ENCODE measurements at regions not wholly inside any gene's neighbourhood (a gene's known extent, or its start where the extent isn't known, plus 50 kb on each side); places are given as distances from the start of the nearest gene placed in this dataset.

DNA sequence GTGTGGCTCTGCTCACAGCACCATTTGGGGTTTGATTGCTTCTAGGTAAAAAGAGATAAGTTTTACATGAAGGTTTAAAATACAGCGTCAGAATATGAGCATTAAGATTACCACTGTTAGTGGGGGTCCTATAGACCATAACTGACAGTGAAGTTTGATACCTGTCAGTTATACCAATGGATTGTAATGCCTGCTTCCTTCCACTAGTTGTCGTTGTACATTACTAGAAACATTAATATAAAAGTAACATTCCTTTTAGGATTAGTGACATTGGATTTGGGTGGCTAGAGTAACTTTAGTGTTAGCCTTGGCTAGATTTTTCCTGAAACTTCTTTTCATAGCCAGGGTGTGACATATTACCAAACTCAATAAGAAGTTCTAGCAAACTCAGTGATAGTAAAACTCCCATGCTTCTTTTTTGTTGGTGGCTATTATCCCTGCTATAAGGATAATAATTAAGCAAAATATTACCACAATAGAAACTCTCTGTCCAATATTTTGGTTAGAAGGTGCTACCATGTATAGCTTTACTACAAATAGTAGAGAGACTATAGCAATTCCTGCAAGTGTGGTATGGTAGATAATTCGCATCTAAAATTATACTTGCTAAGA is 57.1 kb downstream of the FAM181B start:
- H3K4me3 Mint-ChIP-seq: no peak overlapping the region
- H3K36me3 Mint-ChIP-seq (ENCODE audit: low read depth): no peaks in the 10 kb centered on the region
- H3K27ac Mint-ChIP-seq: no peak overlapping the region
- H3K4me1 Mint-ChIP-seq (ENCODE audit: low read depth): no peaks in the 10 kb centered on the region
- H3K9me3 Mint-ChIP-seq: no peaks in the 10 kb centered on the region
- H3K27me3 Mint-ChIP-seq (ENCODE audit: low read depth): peaks cover 8% of the 10 kb centered on the region

DNA sequence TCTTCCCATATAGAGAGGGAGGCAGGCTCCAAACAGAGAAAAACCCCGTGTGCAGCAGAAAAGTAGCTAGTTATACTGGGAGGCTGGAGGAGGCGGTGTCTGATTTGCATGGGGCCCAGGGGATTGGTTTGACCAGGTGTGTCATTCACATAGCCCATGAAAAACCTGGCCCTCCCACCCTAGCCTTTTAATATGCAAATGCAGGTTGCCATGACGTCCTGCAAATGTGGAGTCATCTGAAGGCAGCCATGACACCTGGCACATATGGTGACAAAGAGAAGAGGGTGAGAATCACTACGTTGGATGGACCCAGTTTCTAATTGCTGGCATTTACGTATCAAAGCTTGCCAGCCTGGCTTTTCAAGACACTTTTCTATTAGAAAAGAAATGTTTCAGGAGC is 57.8 kb downstream of the FAM181B start:
- Mint-ChIP-seq H3K36me3 (ENCODE audit: low read depth) (no peaks in the 10 kb centered on the region), H3K27ac (no peak overlapping the region), H3K4me1 (ENCODE audit: low read depth) (no peaks in the 10 kb centered on the region), H3K9me3 (no peaks in the 10 kb centered on the region), H3K27me3 (ENCODE audit: low read depth) (peaks cover 8% of the 10 kb centered on the region), H3K4me3 (no peak overlapping the region)

- H3K9me3 Mint-ChIP-seq: no peaks in the 10 kb centered on the region
- H3K27me3 Mint-ChIP-seq (ENCODE audit: low read depth): peaks cover 8% of the 10 kb centered on the region
- no peak overlapping the region for H3K27ac Mint-ChIP-seq
- H3K4me1 Mint-ChIP-seq (ENCODE audit: low read depth): no peaks in the 10 kb centered on the region
- H3K36me3 Mint-ChIP-seq (ENCODE audit: low read depth): no peaks in the 10 kb centered on the region
- no peak overlapping the region for H3K4me3 Mint-ChIP-seq
These were observed 60.0 kb downstream of the FAM181B start for GRCh38 chr11:82673631-82674030.

DNA sequence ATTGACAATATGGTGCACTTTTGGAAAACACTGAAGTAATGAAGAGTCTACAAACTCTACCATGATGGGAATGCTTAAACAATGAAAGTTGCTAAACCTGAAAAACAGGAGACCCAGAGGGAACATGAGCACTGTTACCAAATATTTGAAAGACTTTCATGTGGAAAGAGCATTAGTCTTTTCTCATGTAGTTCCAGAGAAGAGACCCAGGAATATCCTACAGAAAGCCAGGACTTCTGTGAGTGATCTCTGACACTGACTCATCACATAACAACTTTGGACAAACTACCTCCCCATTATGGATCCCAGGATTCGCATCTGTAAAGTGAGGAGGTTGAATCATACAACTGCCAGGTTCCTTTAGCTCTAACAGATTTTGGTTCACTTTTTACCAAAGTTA is 62.2 kb downstream of the FAM181B start:
- no peaks in the 10 kb centered on the region for H3K4me1 Mint-ChIP-seq (ENCODE audit: low read depth)
- no peak overlapping the region for H3K4me3 Mint-ChIP-seq
- H3K27me3 Mint-ChIP-seq (ENCODE audit: low read depth): peaks cover 8% of the 10 kb centered on the region
- H3K36me3 Mint-ChIP-seq (ENCODE audit: low read depth): no peaks in the 10 kb centered on the region
- no peak overlapping the region for H3K27ac Mint-ChIP-seq
- H3K9me3 Mint-ChIP-seq: no peaks in the 10 kb centered on the region

- Mint-ChIP-seq H3K27me3 (ENCODE audit: low read depth) (no peaks in the 10 kb centered on the region), H3K27ac (no peak overlapping the region), H3K4me3 (no peak overlapping the region), H3K9me3 (no peaks in the 10 kb centered on the region), H3K36me3 (ENCODE audit: low read depth) (no peaks in the 10 kb centered on the region), H3K4me1 (ENCODE audit: low read depth) (no peaks in the 10 kb centered on the region)
These were observed 70.1 kb downstream of the FAM181B start for GRCh38 chr11:82663535-82663934.

DNA sequence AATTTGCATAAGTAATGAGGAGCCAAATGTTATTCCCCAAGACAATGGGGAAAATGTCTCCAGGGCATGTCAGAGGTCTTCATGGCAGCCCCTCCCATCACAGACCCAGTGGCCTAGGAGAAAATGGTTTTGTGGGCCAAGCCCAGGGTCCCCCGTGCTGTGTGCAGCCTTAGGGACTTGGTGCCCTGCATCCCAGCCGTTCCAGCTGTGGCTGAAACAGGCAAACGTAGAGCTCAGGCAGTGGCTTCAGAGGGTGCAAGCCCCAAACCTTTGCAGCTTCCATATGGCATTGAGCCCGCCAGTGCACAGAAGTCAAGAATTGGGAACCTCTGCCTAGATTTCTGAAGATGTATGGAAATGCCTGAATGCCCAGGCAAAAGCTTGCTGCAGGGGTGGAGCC is 79.9 kb downstream of the FAM181B start:
- Mint-ChIP-seq H3K27me3 (ENCODE audit: low read depth) (peaks cover 9% of the 10 kb centered on the region), H3K4me1 (ENCODE audit: low read depth) (no peaks in the 10 kb centered on the region), H3K9me3 (no peaks in the 10 kb centered on the region), H3K36me3 (ENCODE audit: low read depth) (no peaks in the 10 kb centered on the region), H3K4me3 (no peak overlapping the region), H3K27ac (no peak overlapping the region)

DNA sequence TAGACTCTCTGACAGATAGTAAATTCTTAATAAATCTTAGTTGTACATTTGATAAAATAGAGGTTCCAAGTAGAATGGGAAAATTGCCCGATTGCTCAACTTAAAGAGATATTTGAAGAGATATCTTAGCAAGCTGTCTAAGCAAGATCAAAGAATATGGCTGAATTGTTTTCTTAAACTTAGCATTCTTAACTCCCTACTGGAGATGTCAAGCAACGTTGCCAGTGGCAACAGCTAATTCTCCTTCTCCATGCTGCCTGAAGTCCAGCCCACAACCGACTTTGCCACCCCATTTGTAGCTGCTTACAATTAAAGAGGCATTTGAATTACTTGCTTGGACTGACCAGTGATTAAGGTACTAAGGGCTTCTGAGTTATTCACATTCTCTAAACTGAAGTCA is 94.4 kb downstream of the FAM181B start:
- Mint-ChIP-seq H3K36me3 (ENCODE audit: low read depth) (no peaks in the 10 kb centered on the region), H3K4me3 (no peak overlapping the region), H3K27me3 (ENCODE audit: low read depth) (peaks cover 7% of the 10 kb centered on the region), H3K27ac (no peak overlapping the region), H3K4me1 (ENCODE audit: low read depth) (no peaks in the 10 kb centered on the region), H3K9me3 (no peaks in the 10 kb centered on the region)

DNA sequence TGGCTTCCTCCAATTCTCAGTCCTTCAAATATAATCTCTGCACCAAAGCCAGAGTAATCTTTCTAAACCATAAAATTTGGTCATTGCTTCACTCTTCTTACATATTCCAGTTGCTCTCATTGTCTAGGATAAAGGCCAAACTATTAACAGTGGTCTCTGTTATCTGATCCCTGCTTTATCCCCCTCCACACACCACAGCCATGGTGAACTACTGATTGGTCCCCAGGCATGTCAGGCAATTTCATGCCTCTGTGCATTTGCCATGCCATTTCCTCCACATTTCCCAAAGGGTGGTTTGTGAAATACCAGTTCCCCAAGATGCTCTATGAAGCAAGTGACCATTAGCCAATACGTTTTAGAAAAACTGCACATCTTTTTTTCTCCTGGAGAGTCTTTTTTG is 97.0 kb downstream of the FAM181B start:
- Mint-ChIP-seq H3K27ac (no peak overlapping the region), H3K27me3 (ENCODE audit: low read depth) (peaks cover 2% of the 10 kb centered on the region), H3K4me3 (no peak overlapping the region), H3K4me1 (ENCODE audit: low read depth) (no peaks in the 10 kb centered on the region), H3K36me3 (ENCODE audit: low read depth) (no peaks in the 10 kb centered on the region), H3K9me3 (no peaks in the 10 kb centered on the region)

- H3K4me3 Mint-ChIP-seq: no peak overlapping the region
- no peaks in the 10 kb centered on the region for H3K27me3 Mint-ChIP-seq (ENCODE audit: low read depth)
- H3K27ac Mint-ChIP-seq: no peak overlapping the region
- H3K9me3 Mint-ChIP-seq: no peaks in the 10 kb centered on the region
- no peaks in the 10 kb centered on the region for H3K36me3 Mint-ChIP-seq (ENCODE audit: low read depth)
- H3K4me1 Mint-ChIP-seq (ENCODE audit: low read depth): no peaks in the 10 kb centered on the region
These were observed 99.6 kb downstream of the FAM181B start for GRCh38 chr11:82634091-82634490.

DNA sequence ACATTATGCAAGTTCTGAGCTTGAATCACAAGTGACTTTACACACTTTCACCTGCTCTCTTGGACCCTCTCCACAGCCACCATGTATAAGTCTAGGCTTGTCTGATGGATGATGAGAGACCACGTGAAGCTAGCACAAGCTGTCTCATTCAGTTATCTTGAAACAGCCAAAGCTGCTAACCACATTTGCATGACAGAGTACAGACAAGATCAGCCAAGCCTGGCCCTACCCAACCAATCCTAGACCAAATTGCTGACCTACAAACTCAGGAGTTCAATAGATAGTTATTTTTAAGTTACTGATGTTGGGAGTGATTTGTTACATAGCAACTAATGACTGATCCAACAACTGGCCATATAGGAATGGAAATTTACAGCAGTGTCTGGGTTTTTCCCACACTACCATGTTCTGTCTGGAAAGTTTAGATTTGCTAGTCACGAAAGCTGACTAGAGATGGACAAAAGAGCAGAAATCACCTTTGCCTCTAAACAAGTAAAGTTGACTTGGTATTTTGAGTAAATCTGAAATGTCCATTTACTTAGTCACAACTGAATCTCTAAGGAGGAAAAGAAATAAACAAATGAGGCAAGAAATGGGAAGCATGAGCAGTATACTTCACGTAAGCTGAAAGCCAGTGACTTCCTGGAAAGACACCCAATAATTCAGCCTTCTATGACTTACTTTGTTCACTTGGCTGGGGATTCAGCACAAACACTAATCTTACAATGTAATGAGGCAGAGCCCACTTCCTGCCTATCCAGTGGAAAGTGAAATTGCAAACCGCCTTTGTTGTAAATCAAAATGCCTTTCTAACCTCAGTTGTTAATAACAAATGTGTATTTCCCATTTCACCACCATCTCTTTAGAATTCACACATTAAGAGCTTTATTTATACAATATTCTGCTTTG is 101.7 kb downstream of the FAM181B start:
- no peak overlapping the region for H3K27ac Mint-ChIP-seq
- no peaks in the 10 kb centered on the region for H3K36me3 Mint-ChIP-seq (ENCODE audit: low read depth)
- peaks cover 7% of the 10 kb centered on the region for H3K9me3 Mint-ChIP-seq
- no peak overlapping the region for H3K4me3 Mint-ChIP-seq
- no peaks in the 10 kb centered on the region for H3K4me1 Mint-ChIP-seq (ENCODE audit: low read depth)
- H3K27me3 Mint-ChIP-seq (ENCODE audit: low read depth): no peaks in the 10 kb centered on the region

GRCh38 chr11:82610671-82611070 is 123.0 kb downstream of the FAM181B start:
- Mint-ChIP-seq H3K4me1 (ENCODE audit: low read depth) (no peaks in the 10 kb centered on the region), H3K27ac (no peak overlapping the region), H3K4me3 (no peak overlapping the region), H3K36me3 (ENCODE audit: low read depth) (no peaks in the 10 kb centered on the region), H3K9me3 (no peaks in the 10 kb centered on the region), H3K27me3 (ENCODE audit: low read depth) (peaks cover 5% of the 10 kb centered on the region)

- H3K4me1 Mint-ChIP-seq (ENCODE audit: low read depth): no peaks in the 10 kb centered on the region
- H3K4me3 Mint-ChIP-seq: no peak overlapping the region
- no peak overlapping the region for H3K27ac Mint-ChIP-seq
- H3K36me3 Mint-ChIP-seq (ENCODE audit: low read depth): no peaks in the 10 kb centered on the region
- H3K9me3 Mint-ChIP-seq: no peaks in the 10 kb centered on the region
- peaks cover 7% of the 10 kb centered on the region for H3K27me3 Mint-ChIP-seq (ENCODE audit: low read depth)
These were observed 126.9 kb downstream of the FAM181B start for GRCh38 chr11:82606738-82607137.

GRCh38 chr11:82601711-82602110 is 132.0 kb downstream of the FAM181B start:
- H3K4me1 Mint-ChIP-seq (ENCODE audit: low read depth): no peaks in the 10 kb centered on the region
- H3K4me3 Mint-ChIP-seq: no peak overlapping the region
- H3K36me3 Mint-ChIP-seq (ENCODE audit: low read depth): no peaks in the 10 kb centered on the region
- peaks cover 7% of the 10 kb centered on the region for H3K27me3 Mint-ChIP-seq (ENCODE audit: low read depth)
- H3K27ac Mint-ChIP-seq: no peak overlapping the region
- H3K9me3 Mint-ChIP-seq: no peaks in the 10 kb centered on the region

DNA sequence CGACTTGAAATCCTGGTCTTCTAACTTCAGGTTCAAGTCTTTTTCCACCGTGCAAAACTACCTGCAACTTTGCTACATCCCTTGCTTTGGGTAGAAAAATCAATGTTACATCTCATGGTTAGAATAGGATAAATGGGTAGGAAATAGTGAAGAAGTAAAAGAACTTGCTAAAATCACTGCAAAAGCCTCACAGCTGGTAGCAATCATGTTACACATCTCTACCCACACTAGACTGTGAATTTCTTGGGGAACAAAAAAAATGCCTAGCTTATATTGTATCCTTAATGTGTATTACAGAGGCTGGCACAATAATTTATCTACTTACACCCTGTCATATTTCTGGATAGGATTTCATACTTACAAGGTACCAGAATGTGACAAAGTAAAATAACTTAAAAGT is 133.8 kb downstream of the FAM181B start:
- Mint-ChIP-seq H3K4me3 (no peak overlapping the region), H3K27ac (no peak overlapping the region), H3K36me3 (ENCODE audit: low read depth) (no peaks in the 10 kb centered on the region), H3K27me3 (ENCODE audit: low read depth) (peaks cover 3% of the 10 kb centered on the region), H3K9me3 (no peaks in the 10 kb centered on the region), H3K4me1 (ENCODE audit: low read depth) (no peaks in the 10 kb centered on the region)

DNA sequence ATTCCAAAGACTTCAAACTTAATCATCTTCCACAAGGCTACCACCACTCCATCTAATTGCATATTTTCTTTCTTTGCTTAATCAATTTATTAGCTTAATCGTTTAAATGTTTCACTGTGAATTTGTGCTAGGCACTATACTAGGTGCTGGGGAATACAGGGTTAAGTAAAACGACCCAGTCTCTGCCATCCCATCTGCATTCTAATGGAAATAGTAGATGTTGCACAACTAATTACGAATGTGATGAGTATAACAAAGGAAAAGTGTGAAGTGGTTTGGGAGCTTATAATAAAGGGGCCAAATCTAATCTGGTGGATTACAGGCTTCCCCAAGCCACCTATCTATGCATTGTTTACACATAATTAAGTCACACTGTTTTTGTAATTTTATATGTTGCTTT is 147.1 kb downstream of the FAM181B start:
- Mint-ChIP-seq H3K27ac (no peak overlapping the region), H3K9me3 (no peaks in the 10 kb centered on the region), H3K4me3 (no peak overlapping the region), H3K4me1 (ENCODE audit: low read depth) (no peaks in the 10 kb centered on the region), H3K27me3 (ENCODE audit: low read depth) (no peaks in the 10 kb centered on the region), H3K36me3 (ENCODE audit: low read depth) (no peaks in the 10 kb centered on the region)
